Activated B cell treated with CpG ODN at 0.5 μM for 24 hours (primary cell): ENCODE measurements at regions not wholly inside any gene's neighbourhood (a gene's known extent, or its start where the extent isn't known, plus 50 kb on each side); places are given as distances from the start of the nearest gene placed in this dataset.

Experiments
- ATAC-seq: fragments of 200-7000 bp; cut with Tn5 transposase; one replicate; pipeline ENCODE4 v1.10.0; 2021; ENCODE audit warnings: low read depth, mild to moderate bottlenecking, moderate library complexity
- CTCF ChIA-PET: fragments of 350-600 bp; sonication (Branson Sonifier 250); formaldehyde crosslinking; loops from one replicate; lab custom pipeline; 2021; ENCODE audit warnings: antibody characterized with exemption; lab: Charles Lee
- POLR2A ChIA-PET: fragments of 350-600 bp; sonication (Branson Sonifier 250); formaldehyde crosslinking; loops from one replicate; lab custom pipeline; 2021; ENCODE audit warnings: antibody characterized with exemption; lab: Charles Lee
- DNase-seq: peaks from one replicate; pipeline ENCODE4 v3.0.0; 2022
- H3K27ac Mint-ChIP-seq: one replicate; pipeline ENCODE4 v1.8.0; 2020; ENCODE audit warnings: mixed read lengths
- H3K27me3 Mint-ChIP-seq: one replicate; pipeline ENCODE4 v1.8.0; 2021; ENCODE audit warnings: mixed read lengths
- H3K36me3 Mint-ChIP-seq: one replicate; pipeline ENCODE4 v1.8.0; 2021; ENCODE audit warnings: low read depth, mixed read lengths
- H3K4me1 Mint-ChIP-seq: one replicate; pipeline ENCODE4 v1.8.0; 2021; ENCODE audit warnings: mixed read lengths
- H3K4me3 Mint-ChIP-seq: one replicate; pipeline ENCODE4 v1.8.0; 2020; ENCODE audit warnings: mild to moderate bottlenecking, mixed read lengths
- H3K9me3 Mint-ChIP-seq: one replicate; pipeline ENCODE4 v1.8.0; 2020; ENCODE audit warnings: mixed read lengths
- CTCF ChIP-seq: fragments of 200-600 bp; IDR thresholded peaks from one replicate; pipeline ENCODE4 v1.8.0; 2022; ENCODE audit warnings: antibody characterized with exemption, mild to moderate bottlenecking
- intact Hi-C: fragments of 100-400 bp; cut with micrococcal nuclease; formaldehyde crosslinking; loops from one replicate; pipeline ENCODE4 v1.15.1; 2024

- no peak overlapping the region for H3K27ac Mint-ChIP-seq
- H3K36me3 Mint-ChIP-seq = no peaks in the 10 kb centered on the region
- ATAC-seq = no peak
- no peaks in the 10 kb centered on the region for H3K4me1 Mint-ChIP-seq
- no peak for DNase-seq
- ChIA-PET POLR2A (no interaction called here), CTCF (no interaction called here)
- TF ChIP-seq CTCF = no peak
- H3K4me3 Mint-ChIP-seq = no peak overlapping the region
- no peaks in the 10 kb centered on the region for H3K9me3 Mint-ChIP-seq
- H3K27me3 Mint-ChIP-seq = no peaks in the 10 kb centered on the region
- intact Hi-C loops = no loop called here
Observed at GRCh38 chr1:238476841-238477240, 586.1 kb upstream of the ZP4 start.

GRCh38 chr1:238475712-238476111, 585.0 kb upstream of the ZP4 start:
- intact Hi-C loops = no loop called here
- ATAC-seq (no peak), DNase-seq (no peak)
- no peaks in the 10 kb centered on the region for H3K36me3 Mint-ChIP-seq
- CTCF ChIA-PET = no interaction called here
- H3K4me1 Mint-ChIP-seq = no peaks in the 10 kb centered on the region
- no peak overlapping the region for H3K4me3 Mint-ChIP-seq
- POLR2A ChIA-PET = no interaction called here
- H3K9me3 Mint-ChIP-seq = no peaks in the 10 kb centered on the region
- no peaks in the 10 kb centered on the region for H3K27me3 Mint-ChIP-seq
- no peak for TF ChIP-seq CTCF
- H3K27ac Mint-ChIP-seq = no peak overlapping the region

- ChIA-PET POLR2A (no interaction called here), CTCF (no interaction called here)
- H3K4me1 Mint-ChIP-seq = no peaks in the 10 kb centered on the region
- H3K9me3 Mint-ChIP-seq = no peaks in the 10 kb centered on the region
- no peak overlapping the region for H3K27ac Mint-ChIP-seq
- intact Hi-C loops = no loop called here
- H3K4me3 Mint-ChIP-seq = no peak overlapping the region
- DNase-seq = no peak
- no peaks in the 10 kb centered on the region for H3K27me3 Mint-ChIP-seq
- TF ChIP-seq CTCF = no peak
- no peaks in the 10 kb centered on the region for H3K36me3 Mint-ChIP-seq
- no peak for ATAC-seq
Observed at GRCh38 chr1:238474263-238474662, 583.5 kb upstream of the ZP4 start.

- Mint-ChIP-seq H3K9me3 (peaks cover 4% of the 10 kb centered on the region), H3K36me3 (no peaks in the 10 kb centered on the region), H3K27ac (no peak overlapping the region), H3K4me1 (no peaks in the 10 kb centered on the region), H3K27me3 (no peaks in the 10 kb centered on the region), H3K4me3 (no peak overlapping the region)
- ATAC-seq (no peak), DNase-seq (no peak)
- POLR2A ChIA-PET = no interaction called here
- TF ChIP-seq CTCF = no peak
- CTCF ChIA-PET = no interaction called here
- intact Hi-C loops = no loop called here
Observed at GRCh38 chr1:238469146-238469631, 578.5 kb upstream of the ZP4 start.

- TF ChIP-seq CTCF = no peak
- Mint-ChIP-seq H3K9me3 (peaks cover 4% of the 10 kb centered on the region), H3K27ac (no peak overlapping the region), H3K4me3 (no peak overlapping the region), H3K27me3 (no peaks in the 10 kb centered on the region), H3K4me1 (no peaks in the 10 kb centered on the region), H3K36me3 (no peaks in the 10 kb centered on the region)
- DNase-seq (no peak), ATAC-seq (no peak)
- ChIA-PET CTCF (no interaction called here), POLR2A (no interaction called here)
- intact Hi-C loops = no loop called here
Observed at GRCh38 chr1:238468068-238468467, 577.3 kb upstream of the ZP4 start.
